DND-41 (cell line): ENCODE measurements at regions not wholly inside any gene's neighbourhood (a gene's known extent, or its start where the extent isn't known, plus 50 kb on each side); places are given as distances from the start of the nearest gene placed in this dataset.
"Not testable (repeated sequence)": the region's sequence is repeated elsewhere in the genome, so short reads cannot be mapped to it uniquely, and the experiment has no call there.

Source experiments
- ATAC-seq: fragments of 200-7000 bp; cut with Tn5 transposase; 3 replicates; pipeline ENCODE4 v1.9.1; 2021; ENCODE audit warnings: low read depth; ENCODE audit not compliant: insufficient read depth
- DNase-seq: peaks from one replicate; pipeline ENCODE4 v3.0.0-alpha.2; 2020
- H2AFZ ChIP-seq: 2 replicates; pipeline ENCODE4 v1.6.0; 2012; ENCODE audit warnings: low read depth, low read length
- H3K27ac ChIP-seq: 2 replicates; pipeline ENCODE4 v1.5.1; 2012; ENCODE audit warnings: low read length, inconsistent platforms
- H3K27me3 ChIP-seq: fragments of 200-600 bp; sonication (generic); 2 replicates; pipeline ENCODE4 v1.6.0; 2012; ENCODE audit warnings: low read length, mild to moderate bottlenecking, inconsistent platforms; ENCODE audit not compliant: insufficient read depth, poor library complexity
- H3K36me3 ChIP-seq: 2 replicates; pipeline ENCODE4 v1.5.1; 2012; ENCODE audit warnings: low read length, inconsistent platforms; ENCODE audit not compliant: insufficient read depth
- H3K4me1 ChIP-seq: 2 replicates; pipeline ENCODE4 v1.5.1; 2012; ENCODE audit warnings: mild to moderate bottlenecking, low read length; ENCODE audit not compliant: insufficient read depth
- H3K4me2 ChIP-seq: 2 replicates; pipeline ENCODE4 v1.6.0; 2012; ENCODE audit warnings: mild to moderate bottlenecking, moderate library complexity, low read length, inconsistent platforms; ENCODE audit not compliant: insufficient read depth
- H3K4me3 ChIP-seq, 2 experiments: fragments of 200-600 bp in 1 of 2; shearing (Covaris generic) in 1 of 2; 2 replicates each; pipeline ENCODE4 v1.5.1; 2012 to 2016; ENCODE audit warnings: inconsistent platforms in 2 of 2, low read length in 2 of 2, mild to moderate bottlenecking in 2 of 2, low read depth in 1 of 2, moderate library complexity in 1 of 2
- H3K79me2 ChIP-seq: 2 replicates; pipeline ENCODE4 v1.6.0; 2012; ENCODE audit warnings: low read length, inconsistent platforms; ENCODE audit not compliant: insufficient read depth
- H3K9ac ChIP-seq: 2 replicates; pipeline ENCODE4 v1.6.0; 2012; ENCODE audit warnings: low read depth, mild to moderate bottlenecking, inconsistent platforms, low read length, moderate library complexity
- H3K9me3 ChIP-seq: 2 replicates; pipeline ENCODE4 v1.5.1; 2012; ENCODE audit warnings: low read length, moderate library complexity, mild to moderate bottlenecking, inconsistent platforms; ENCODE audit not compliant: insufficient read depth, severe bottlenecking
- H4K20me1 ChIP-seq: 2 replicates; pipeline ENCODE4 v1.6.0; 2012; ENCODE audit warnings: low read length; ENCODE audit not compliant: insufficient read depth
- EZH2 ChIP-seq: IDR thresholded peaks from 3 replicates; pipeline ENCODE4 v1.6.1; 2012; ENCODE audit warnings: borderline replicate concordance, low read depth, mild to moderate bottlenecking, moderate library complexity, low read length, inconsistent platforms; ENCODE audit not compliant: severe bottlenecking
- TF ChIP-seq, protein P1 (sequence below): IDR thresholded peaks from 2 replicates; pipeline ENCODE4 v1.5.1; 2012; ENCODE audit warnings: borderline replicate concordance, low read length, moderate library complexity, mild to moderate bottlenecking; ENCODE audit not compliant: poor library complexity, severe bottlenecking; ENCODE audit errors: extremely low read depth

DNA sequence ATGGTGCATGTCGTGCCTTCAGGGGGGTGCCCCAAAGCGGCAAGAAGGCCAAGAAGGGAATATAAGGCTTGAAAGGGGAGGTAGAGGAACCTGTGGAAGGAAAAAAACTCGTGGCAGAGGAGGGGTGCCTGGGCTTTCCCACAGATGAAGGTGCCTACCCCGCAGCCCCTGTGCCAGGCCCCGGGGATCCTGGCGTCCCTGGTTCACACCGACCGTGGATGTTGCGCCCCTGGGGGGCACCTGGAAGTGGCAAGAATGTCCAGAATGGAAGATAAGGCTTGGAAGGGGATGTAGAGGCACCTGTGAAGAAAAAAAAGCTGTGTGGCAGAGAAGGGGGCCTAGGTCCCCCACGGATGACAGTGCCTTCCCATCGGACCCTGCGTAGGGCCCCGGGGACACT lies 282.2 kb downstream of the ALG10 start:
- no peak overlapping the region for H3K4me3 ChIP-seq
- H3K36me3 ChIP-seq: no peaks in the 10 kb centered on the region
- peaks cover 83% of the 10 kb centered on the region for H3K9me3 ChIP-seq

DNA sequence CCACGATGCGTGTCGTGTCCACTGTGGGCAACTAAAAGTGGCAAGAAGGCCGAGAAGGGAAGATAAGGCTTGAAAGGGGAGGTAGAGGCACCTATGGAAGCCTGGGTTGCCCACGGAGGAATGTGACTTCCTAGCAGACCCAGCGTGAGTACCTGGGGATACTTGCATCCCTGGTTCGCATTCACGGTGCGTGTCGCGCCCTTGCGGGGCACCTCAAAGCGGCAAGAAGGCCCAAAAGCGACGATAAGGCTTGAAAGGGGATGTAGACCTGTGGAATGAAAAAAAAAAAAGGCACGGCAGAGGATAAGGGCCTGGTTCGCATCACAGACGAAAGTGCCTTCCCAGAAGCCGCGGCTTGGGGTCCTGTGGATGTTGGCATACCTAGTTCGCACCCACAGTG lies 282.9 kb downstream of the ALG10 start:
- Histone ChIP-seq H3K4me1 (no peaks in the 10 kb centered on the region), H3K27ac (no peak overlapping the region), H3K27me3 (no peaks in the 10 kb centered on the region), H3K4me2 (no peak overlapping the region), H4K20me1 (no peaks in the 10 kb centered on the region), H3K4me3 (no peak overlapping the region), H3K9me3 (peaks cover 78% of the 10 kb centered on the region), H3K9ac (no peak overlapping the region), H3K79me2 (no peaks in the 10 kb centered on the region), H3K36me3 (no peaks in the 10 kb centered on the region), H2AFZ (no peak overlapping the region)
- ATAC-seq: no peak
- no peak for TF ChIP-seq EZH2
- TF ChIP-seq, protein P1, sequence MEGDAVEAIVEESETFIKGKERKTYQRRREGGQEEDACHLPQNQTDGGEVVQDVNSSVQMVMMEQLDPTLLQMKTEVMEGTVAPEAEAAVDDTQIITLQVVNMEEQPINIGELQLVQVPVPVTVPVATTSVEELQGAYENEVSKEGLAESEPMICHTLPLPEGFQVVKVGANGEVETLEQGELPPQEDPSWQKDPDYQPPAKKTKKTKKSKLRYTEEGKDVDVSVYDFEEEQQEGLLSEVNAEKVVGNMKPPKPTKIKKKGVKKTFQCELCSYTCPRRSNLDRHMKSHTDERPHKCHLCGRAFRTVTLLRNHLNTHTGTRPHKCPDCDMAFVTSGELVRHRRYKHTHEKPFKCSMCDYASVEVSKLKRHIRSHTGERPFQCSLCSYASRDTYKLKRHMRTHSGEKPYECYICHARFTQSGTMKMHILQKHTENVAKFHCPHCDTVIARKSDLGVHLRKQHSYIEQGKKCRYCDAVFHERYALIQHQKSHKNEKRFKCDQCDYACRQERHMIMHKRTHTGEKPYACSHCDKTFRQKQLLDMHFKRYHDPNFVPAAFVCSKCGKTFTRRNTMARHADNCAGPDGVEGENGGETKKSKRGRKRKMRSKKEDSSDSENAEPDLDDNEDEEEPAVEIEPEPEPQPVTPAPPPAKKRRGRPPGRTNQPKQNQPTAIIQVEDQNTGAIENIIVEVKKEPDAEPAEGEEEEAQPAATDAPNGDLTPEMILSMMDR: no peak
- DNase-seq: no peak

More for the DNA sequence above, 282.2 kb downstream of the ALG10 start:
- Histone ChIP-seq H3K9ac (no peak overlapping the region), H3K27me3 (no peaks in the 10 kb centered on the region), H2AFZ (no peak overlapping the region), H4K20me1 (no peaks in the 10 kb centered on the region), H3K4me2 (no peak overlapping the region), H3K4me1 (no peaks in the 10 kb centered on the region), H3K27ac (no peak overlapping the region), H3K79me2 (no peaks in the 10 kb centered on the region)
- ATAC-seq (no peak), DNase-seq (no peak)
- no peak for TF ChIP-seq EZH2
- TF ChIP-seq, protein P1: no peak

DNA sequence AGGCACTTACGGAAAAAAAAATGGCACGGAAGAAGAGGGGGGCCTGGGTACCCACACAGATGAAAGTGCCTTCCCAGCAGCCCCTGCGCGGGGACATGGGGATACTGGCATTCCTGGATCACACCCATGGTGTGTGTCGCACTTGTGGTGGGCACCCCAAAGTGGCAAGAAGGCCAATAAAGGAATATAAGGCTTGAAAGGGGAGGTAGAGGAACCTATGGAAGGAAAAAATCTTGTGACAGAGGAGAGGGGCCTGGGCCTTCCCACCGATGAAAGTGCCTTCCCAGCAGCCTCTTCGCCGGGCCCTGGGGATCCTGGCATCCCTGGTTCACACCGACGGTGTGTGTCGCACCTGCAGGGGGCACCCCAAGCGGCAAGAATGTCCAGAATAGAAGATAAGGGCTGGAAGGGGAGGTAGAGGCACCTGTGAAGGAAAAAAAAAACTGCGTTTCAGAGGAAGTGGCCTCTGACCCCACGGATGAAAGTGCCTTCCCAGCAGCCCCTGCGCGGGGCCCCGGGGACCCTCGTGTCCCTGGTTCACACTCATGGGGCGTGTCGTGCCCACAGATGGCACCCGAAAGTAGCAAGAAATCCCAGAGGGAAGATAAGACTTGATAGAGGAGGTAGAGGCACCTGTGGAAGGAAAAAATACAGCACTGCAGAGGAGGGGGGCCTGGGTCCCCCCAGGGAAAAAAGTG lies 284.0 kb downstream of the ALG10 start:
- no peak overlapping the region for H3K27ac ChIP-seq
- H3K4me1 ChIP-seq: no peaks in the 10 kb centered on the region
- no peaks in the 10 kb centered on the region for H3K36me3 ChIP-seq
- H3K9ac ChIP-seq: no peak overlapping the region
- no peaks in the 10 kb centered on the region for H3K79me2 ChIP-seq
- no peak overlapping the region for H2AFZ ChIP-seq
- H3K9me3 ChIP-seq: peaks cover 70% of the 10 kb centered on the region
- no peaks in the 10 kb centered on the region for H4K20me1 ChIP-seq
- DNase-seq: no peak
- no peaks in the 10 kb centered on the region for H3K27me3 ChIP-seq
- no peak for TF ChIP-seq EZH2
- TF ChIP-seq, protein P1: no peak
- no peak overlapping the region for H3K4me2 ChIP-seq
- no peak for ATAC-seq
- H3K4me3 ChIP-seq: no peak overlapping the region

DNA sequence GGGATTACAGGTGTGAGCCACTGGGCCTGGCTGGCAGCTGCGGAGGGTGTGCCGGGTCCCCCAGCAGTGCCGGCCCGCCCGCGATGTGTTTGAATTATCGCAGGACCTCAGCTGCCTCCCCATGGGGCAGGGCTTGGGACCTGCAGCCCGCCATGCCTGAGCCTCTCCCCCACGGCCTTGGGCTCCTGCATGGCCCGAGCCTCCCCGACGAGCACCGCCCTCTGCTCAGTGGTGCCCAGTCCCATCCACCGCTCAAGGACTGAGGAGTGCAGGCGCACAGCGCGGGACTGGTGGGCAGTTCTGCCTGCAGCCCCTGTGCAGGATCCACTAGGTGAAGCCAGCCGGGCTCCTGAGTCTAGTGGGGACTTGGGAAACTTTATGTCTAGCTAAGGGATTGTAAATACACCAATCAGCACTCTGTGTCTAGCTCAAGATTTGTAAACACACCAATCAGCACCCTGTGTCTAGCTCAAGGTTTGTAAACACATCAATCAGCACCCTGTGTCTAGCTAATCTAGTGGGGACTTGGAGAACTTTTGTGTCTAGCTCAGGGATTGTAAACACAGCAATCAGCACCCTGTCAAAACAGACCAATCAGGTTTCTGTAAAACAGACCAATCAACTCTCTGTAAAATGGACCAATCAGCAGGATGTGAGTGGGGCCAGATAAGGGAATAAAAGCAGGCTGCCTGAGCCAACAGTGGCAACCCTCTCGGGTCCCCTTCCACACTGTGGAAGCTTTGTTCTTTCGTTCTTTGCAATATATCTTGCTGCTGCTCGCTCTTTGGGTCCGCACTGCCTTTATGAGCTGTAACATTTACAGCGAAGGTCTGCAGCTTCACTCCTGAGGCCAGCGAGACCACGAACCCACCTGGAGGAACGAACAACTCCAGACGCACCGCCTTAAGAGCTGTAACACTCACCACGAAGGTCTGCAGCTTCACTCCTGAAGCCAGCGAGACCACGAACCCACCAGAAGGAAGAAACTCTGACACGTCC lies 287.8 kb downstream of the ALG10 start:
- H3K4me1 ChIP-seq, H2AFZ ChIP-seq, H3K9ac ChIP-seq, DNase-seq, H3K4me2 ChIP-seq, H3K27ac ChIP-seq, H3K27me3 ChIP-seq, H3K36me3 ChIP-seq, H3K4me3 ChIP-seq, ATAC-seq, H4K20me1 ChIP-seq, H3K79me2 ChIP-seq: not testable (repeated sequence)
- H3K9me3 ChIP-seq: peaks cover 48% of the 10 kb centered on the region
